Testis (tissue), 2 donors: ENCODE measurements at regions not wholly inside any gene's neighbourhood (a gene's known extent, or its start where the extent isn't known, plus 50 kb on each side); places are given as distances from the start of the nearest gene placed in this dataset.

Source experiments
- CTCF ChIP-seq, 3 experiments: fragments of 450-650 bp in 2 of 3; fragments of 200-600 bp in 1 of 3; sonication (generic) in 1 of 3; IDR thresholded peaks; one replicate each; pipeline ENCODE4 v1.5.1; 2016 to 2019; ENCODE audit warnings: antibody characterized with exemption in 3 of 3, mild to moderate bottlenecking in 2 of 3, moderate library complexity in 1 of 3
- POLR2A ChIP-seq: fragments of 450-650 bp; IDR thresholded peaks from one replicate; pipeline ENCODE4 v1.6.1; 2017; ENCODE audit warnings: antibody characterized with exemption, mild to moderate bottlenecking, moderate library complexity

DNA sequence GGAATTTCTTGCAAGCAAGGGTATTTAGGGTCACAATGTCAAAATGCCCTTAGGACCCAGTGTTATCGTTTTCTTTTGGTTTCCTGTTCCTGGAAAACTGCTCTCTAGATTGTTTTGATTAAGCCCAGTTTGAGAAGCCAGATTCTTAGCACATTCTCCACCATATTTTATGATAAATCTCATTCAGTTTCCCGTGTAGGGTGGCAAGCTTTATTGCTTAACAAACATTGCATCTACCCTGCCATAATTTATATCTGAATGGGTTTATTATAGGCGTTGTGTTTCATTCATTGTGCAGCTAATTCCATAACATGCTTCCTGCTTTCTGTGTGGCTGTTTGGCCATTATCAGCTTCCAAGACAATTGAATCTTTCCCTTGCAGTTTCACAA, 389.1 kb upstream of the DYNLRB2 start:
- TF ChIP-seq CTCF (IDR thresholded peaks at IDR 0.05), result no peak
- no peak for TF ChIP-seq POLR2A
